Sigmoid colon (tissue), 4 donors: ENCODE measurements at regions not wholly inside any gene's neighbourhood (a gene's known extent, or its start where the extent isn't known, plus 50 kb on each side); places are given as distances from the start of the nearest gene placed in this dataset.

Experiments used
- POLR2A ChIP-seq, 2 donors: fragments of 450-650 bp; IDR thresholded peaks; one replicate each; pipeline ENCODE4 v1.6.1; 2016; ENCODE audit warnings: antibody characterized with exemption in 2 of 2, mild to moderate bottlenecking in 2 of 2, moderate library complexity in 2 of 2
- POLR2AphosphoS5 ChIP-seq, 4 donors: sonication (generic); formaldehyde crosslinking; IDR thresholded peaks; one replicate each; pipeline ENCODE4 v1.6.1; 2017; ENCODE audit warnings: antibody characterized with exemption in 4 of 4
- TF ChIP-seq, protein P1 (sequence below), 4 experiments: fragments of 450-650 bp in 3 of 4; fragments of 200-600 bp in 1 of 4; IDR thresholded peaks; one replicate each; pipeline ENCODE4 v1.5.1; 2016 to 2019; ENCODE audit warnings: antibody characterized with exemption in 4 of 4, mild to moderate bottlenecking in 3 of 4, moderate library complexity in 2 of 4

DNA sequence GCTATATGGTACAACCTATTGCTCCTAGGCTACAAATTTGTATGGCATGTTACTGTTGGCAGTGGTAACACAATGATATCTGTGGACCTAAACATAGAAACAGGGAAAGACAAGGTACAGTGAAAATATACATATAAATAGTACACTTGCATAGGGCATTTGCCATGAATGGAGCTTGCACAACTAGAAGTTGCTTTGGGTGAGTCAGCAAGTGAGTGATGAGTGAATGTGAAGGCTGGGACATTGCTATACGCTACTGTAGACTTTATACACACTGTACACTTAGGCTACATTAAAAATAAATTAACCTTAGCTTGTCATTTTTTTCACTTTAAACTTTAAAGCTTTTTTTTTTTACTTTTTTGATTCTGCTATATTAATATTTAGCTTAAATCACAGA, 500.0 kb upstream of the SETBP1 start:
- no peak for TF ChIP-seq POLR2A (IDR thresholded peaks at IDR 0.05)
- TF ChIP-seq POLR2AphosphoS5 (IDR thresholded peaks at IDR 0.05), result no peak
- TF ChIP-seq, protein P1, sequence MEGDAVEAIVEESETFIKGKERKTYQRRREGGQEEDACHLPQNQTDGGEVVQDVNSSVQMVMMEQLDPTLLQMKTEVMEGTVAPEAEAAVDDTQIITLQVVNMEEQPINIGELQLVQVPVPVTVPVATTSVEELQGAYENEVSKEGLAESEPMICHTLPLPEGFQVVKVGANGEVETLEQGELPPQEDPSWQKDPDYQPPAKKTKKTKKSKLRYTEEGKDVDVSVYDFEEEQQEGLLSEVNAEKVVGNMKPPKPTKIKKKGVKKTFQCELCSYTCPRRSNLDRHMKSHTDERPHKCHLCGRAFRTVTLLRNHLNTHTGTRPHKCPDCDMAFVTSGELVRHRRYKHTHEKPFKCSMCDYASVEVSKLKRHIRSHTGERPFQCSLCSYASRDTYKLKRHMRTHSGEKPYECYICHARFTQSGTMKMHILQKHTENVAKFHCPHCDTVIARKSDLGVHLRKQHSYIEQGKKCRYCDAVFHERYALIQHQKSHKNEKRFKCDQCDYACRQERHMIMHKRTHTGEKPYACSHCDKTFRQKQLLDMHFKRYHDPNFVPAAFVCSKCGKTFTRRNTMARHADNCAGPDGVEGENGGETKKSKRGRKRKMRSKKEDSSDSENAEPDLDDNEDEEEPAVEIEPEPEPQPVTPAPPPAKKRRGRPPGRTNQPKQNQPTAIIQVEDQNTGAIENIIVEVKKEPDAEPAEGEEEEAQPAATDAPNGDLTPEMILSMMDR (IDR thresholded peaks at IDR 0.05), result no peak
